HepG2 (cell line): ENCODE measurements at regions not wholly inside any gene's neighbourhood (a gene's known extent, or its start where the extent isn't known, plus 50 kb on each side); places are given as distances from the start of the nearest gene placed in this dataset.

ENCODE experiments used
- ATAC-seq: fragments of 200-7000 bp; cut with Tn5 transposase; 3 replicates; pipeline ENCODE4 v1.9.1; 2020; ENCODE audit warnings: mild to moderate bottlenecking, moderate library complexity
- BruUV-seq: library from RNA; stranded (reverse); fragments of 400-500 nt; replicated peaks from 2 replicates; lab custom pipeline; 2021; lab: Mats Ljungman, UMichigan
- CTCF ChIA-PET: fragments of 300-600 bp; formaldehyde crosslinking; extraction: SDS; loops from one replicate; lab custom pipeline; 2021; ENCODE audit warnings: low total read pairs, inconsistent platforms, low intra/inter-chr PET ratio; lab: Yijun Ruan, JAX
- POLR2A ChIA-PET: fragments of 350-600 bp; sonication (Branson Sonifier 250); formaldehyde crosslinking; loops from one replicate; lab custom pipeline; 2020; ENCODE audit warnings: antibody characterized with exemption, inconsistent platforms; lab: Yijun Ruan, JAX
- DNase-seq: peaks from one replicate; pipeline ENCODE4 v3.0.0-alpha.2; 2015; ENCODE audit warnings: low spot score
- FAIRE-seq: peaks from 3 replicates; lab custom pipeline; 2011; peaks lifted over from hg19 to GRCh38; lab: Jason Lieb, UNC
- H2AFZ ChIP-seq: one replicate; pipeline ENCODE4 v1.6.1; 2011; ENCODE audit warnings: low read length, inconsistent platforms
- H3K27ac ChIP-seq: fragments of 300-600 bp; 3 replicates; pipeline ENCODE4 v1.8.0; 2011; ENCODE audit warnings: mixed run types, mild to moderate bottlenecking, mixed read lengths, low read length, inconsistent platforms; ENCODE audit not compliant: insufficient read depth; ENCODE audit errors: extremely low read length
- H3K27me3 ChIP-seq, 2 experiments: fragments of 200-600 bp in 1 of 2; 2 replicates in 1 of 2; 3 replicates in 1 of 2; pipeline versions ENCODE4 v1.6.0 to v1.8.0; 2011; ENCODE audit warnings: low read length in 2 of 2, mild to moderate bottlenecking in 2 of 2, moderate library complexity in 2 of 2, inconsistent platforms in 1 of 2; ENCODE audit not compliant: insufficient read depth in 2 of 2, control insufficient read depth in 1 of 2
- H3K36me3 ChIP-seq, 2 experiments: fragments of 200-600 bp in 1 of 2; replicated peaks in 1 of 2; 2 replicates in 1 of 2; 3 replicates in 1 of 2; pipeline versions ENCODE4 v1.5.1 to v1.8.0; 2011; ENCODE audit warnings: low read length in 2 of 2, inconsistent platforms in 1 of 2; ENCODE audit not compliant: insufficient read depth in 2 of 2, control insufficient read depth in 1 of 2
- H3K4me1 ChIP-seq: 2 replicates; pipeline ENCODE4 v1.5.1; 2012; ENCODE audit warnings: low read length, inconsistent platforms; ENCODE audit not compliant: insufficient read depth
- H3K4me2 ChIP-seq: 2 replicates; pipeline ENCODE4 v1.6.0; 2011; ENCODE audit warnings: low read depth, low read length, inconsistent platforms
- H3K4me3 ChIP-seq, 3 experiments: fragments of 200-600 bp in 1 of 3; sonication (generic), shearing (Covaris generic) in 1 of 3; replicated peaks in 1 of 3; 2 replicates each; pipeline ENCODE4 v1.5.1; 2011 to 2016; ENCODE audit warnings: low read length in 3 of 3, inconsistent platforms in 2 of 3, low read depth in 2 of 3, mild to moderate bottlenecking in 2 of 3, control low read depth in 1 of 3, mixed read lengths in 1 of 3; ENCODE audit not compliant: insufficient read depth in 1 of 3
- H3K79me2 ChIP-seq: one replicate; pipeline ENCODE4 v1.6.1; 2011; ENCODE audit warnings: low read length, inconsistent platforms; ENCODE audit not compliant: insufficient read depth
- H3K9ac ChIP-seq: 2 replicates; pipeline ENCODE4 v1.6.0; 2011; ENCODE audit warnings: mild to moderate bottlenecking, low read depth, low read length, inconsistent platforms; ENCODE audit not compliant: insufficient read depth
- H3K9me3 ChIP-seq: 2 replicates; pipeline ENCODE4 v1.5.1; 2012; ENCODE audit warnings: mild to moderate bottlenecking, low read length
- H4K20me1 ChIP-seq: 2 replicates; pipeline ENCODE4 v1.6.0; 2011; ENCODE audit warnings: inconsistent platforms, mild to moderate bottlenecking, low read length, moderate library complexity; ENCODE audit not compliant: insufficient read depth
- GABPA ChIP-seq, 2 experiments: IDR thresholded peaks; 2 replicates each; pipeline ENCODE4 v1.6.1; 2011 to 2016; ENCODE audit warnings: low read depth in 2 of 2, low read length in 1 of 2, missing biosample characterization in 1 of 2, missing genetic modification characterization in 1 of 2
- LCORL ChIP-seq, 2 experiments: fragments of 450-650 bp in 1 of 2; sonication (generic) in 1 of 2; formaldehyde crosslinking in 1 of 2; IDR thresholded peaks; 2 replicates each; pipeline versions ENCODE4 v1.5.0 to v1.6.1; 2017 to 2020; ENCODE audit warnings: antibody characterized with exemption in 1 of 2, missing genetic modification reagents in 1 of 2
- MTF2 ChIP-seq: sonication (generic); formaldehyde crosslinking; IDR thresholded peaks from 2 replicates; pipeline ENCODE4 v1.5.0; 2020; ENCODE audit warnings: missing genetic modification reagents, borderline replicate concordance
- NFE2L1 ChIP-seq: sonication (generic); formaldehyde crosslinking; IDR thresholded peaks from 2 replicates; pipeline ENCODE4 v1.4.0; 2020; ENCODE audit warnings: missing genetic modification reagents, mild to moderate bottlenecking, borderline replicate concordance
- NKX3-1 ChIP-seq: sonication (generic); formaldehyde crosslinking; IDR thresholded peaks from 2 replicates; pipeline ENCODE4 v1.5.0; 2020; ENCODE audit warnings: missing genetic modification reagents
- PAF1 ChIP-seq: IDR thresholded peaks from 2 replicates; pipeline ENCODE4 v1.6.1; 2016; ENCODE audit warnings: missing genetic modification reagents, missing compliant biosample characterization
- POLR2AphosphoS2 ChIP-seq: IDR thresholded peaks from 2 replicates; pipeline ENCODE4 v1.6.1; 2011; ENCODE audit warnings: low read depth, low read length, improper control_type of control experiment
- RBFOX2 ChIP-seq: fragments of 200-400 bp; formaldehyde crosslinking; IDR thresholded peaks from 2 replicates; pipeline ENCODE4 v1.6.1; 2017; ENCODE audit warnings: low read depth, mild to moderate bottlenecking, low read length
- RXRA ChIP-seq: sonication (generic); formaldehyde crosslinking; IDR thresholded peaks from 2 replicates; pipeline ENCODE4 v1.5.1; 2020; ENCODE audit warnings: missing genetic modification reagents
- SAP130 ChIP-seq: IDR thresholded peaks from 2 replicates; pipeline ENCODE4 v1.6.1; 2016; ENCODE audit warnings: low read depth
- YEATS2 ChIP-seq: sonication (generic); formaldehyde crosslinking; IDR thresholded peaks from 2 replicates; pipeline ENCODE4 v1.4.0; 2020; ENCODE audit warnings: missing genetic modification reagents, borderline replicate concordance
- ZNF335 ChIP-seq: sonication (generic); formaldehyde crosslinking; IDR thresholded peaks from 2 replicates; pipeline ENCODE4 v1.4.0; 2020; ENCODE audit warnings: missing genetic modification reagents
- ZNF496 ChIP-seq: sonication (generic); formaldehyde crosslinking; IDR thresholded peaks from 2 replicates; pipeline ENCODE4 v1.8.1; 2023; ENCODE audit warnings: mild to moderate bottlenecking, moderate library complexity, missing genetic modification reagents; ENCODE audit not compliant: insufficient replicate concordance
- ZNF572 ChIP-seq: sonication (generic); formaldehyde crosslinking; IDR thresholded peaks from 2 replicates; pipeline ENCODE4 v1.5.1; 2020; ENCODE audit warnings: mild to moderate bottlenecking, missing genetic modification reagents
- WGBS: methylation state at CpG from one replicate; pipeline ENCODE4 v1.1.6; 2017; ENCODE audit warnings: low lambda C conversion rate; 5-methylcytosine and 5-hydroxymethylcytosine counted together
- in situ Hi-C: cut with HindIII; loops from 2 replicates; pipeline ENCODE4 v1.10.0; 2017; ENCODE audit warnings: low pct_unique_long_range_greater_than_20kb; ENCODE audit not compliant: extremely low pct_ligation_motif_present
- intact Hi-C: fragments of 100-400 bp; cut with micrococcal nuclease; formaldehyde crosslinking; loops from one replicate; pipeline ENCODE4 v1.10.0; 2022; ENCODE audit not compliant: unreplicated experiment
- TF ChIP-seq, protein P1 (sequence below): sonication (generic); formaldehyde crosslinking; IDR thresholded peaks from 2 replicates; pipeline ENCODE4 v1.5.0; 2020; ENCODE audit warnings: missing genetic modification reagents, mild to moderate bottlenecking, borderline replicate concordance
- TF ChIP-seq, protein P2 (sequence below): sonication (generic); formaldehyde crosslinking; IDR thresholded peaks from 2 replicates; pipeline ENCODE4 v1.5.0; 2020; ENCODE audit warnings: mild to moderate bottlenecking, missing genetic modification reagents
- TF ChIP-seq, protein P3 (sequence below): sonication (generic); formaldehyde crosslinking; conservative IDR thresholded peaks from 2 replicates; pipeline ENCODE4 v1.4.0; 2020; ENCODE audit warnings: missing genetic modification reagents

DNA sequence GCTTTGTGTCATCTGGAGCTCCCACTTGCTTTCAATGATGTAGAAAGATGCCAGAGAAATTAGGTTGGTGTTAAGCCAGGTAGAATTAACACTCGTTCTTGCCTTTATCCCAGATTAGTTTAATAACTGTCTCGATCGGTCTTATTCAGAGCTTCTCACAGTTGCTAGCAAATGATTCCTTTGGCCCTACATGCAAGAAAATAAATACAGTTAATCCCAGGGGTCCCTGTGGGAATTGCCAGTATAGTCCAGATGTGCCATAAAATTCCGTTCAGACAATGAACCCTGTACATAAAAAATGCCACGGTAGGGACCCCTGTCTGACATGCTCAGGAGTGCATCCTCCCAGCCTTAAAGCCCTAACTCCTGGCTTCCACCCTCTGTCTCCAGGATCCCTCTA, 207.5 kb downstream of the ARHGAP12 start:
- no peak for TF ChIP-seq POLR2AphosphoS2
- TF ChIP-seq ZNF572 (CRISPR knock-in tag), result no peak
- no peak for TF ChIP-seq GABPA (IDR thresholded peaks at IDR 0.05; ENCODE audit: low read depth, low read length)
- TF ChIP-seq GABPA (CRISPR knock-in tag; IDR thresholded peaks at IDR 0.05; ENCODE audit: low read depth), result no peak
- TF ChIP-seq ZNF335, result no peak
- no peak for TF ChIP-seq RXRA (CRISPR knock-in tag)
- TF ChIP-seq SAP130 (CRISPR knock-in tag), result no peak
- TF ChIP-seq RBFOX2, result no peak
- TF ChIP-seq, protein P1, sequence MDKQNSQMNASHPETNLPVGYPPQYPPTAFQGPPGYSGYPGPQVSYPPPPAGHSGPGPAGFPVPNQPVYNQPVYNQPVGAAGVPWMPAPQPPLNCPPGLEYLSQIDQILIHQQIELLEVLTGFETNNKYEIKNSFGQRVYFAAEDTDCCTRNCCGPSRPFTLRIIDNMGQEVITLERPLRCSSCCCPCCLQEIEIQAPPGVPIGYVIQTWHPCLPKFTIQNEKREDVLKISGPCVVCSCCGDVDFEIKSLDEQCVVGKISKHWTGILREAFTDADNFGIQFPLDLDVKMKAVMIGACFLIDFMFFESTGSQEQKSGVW (CRISPR knock-in tag), result no peak
- no peak for TF ChIP-seq NKX3-1 (CRISPR knock-in tag)
- TF ChIP-seq ZNF496 (CRISPR knock-in tag), result no peak
- TF ChIP-seq, protein P2, sequence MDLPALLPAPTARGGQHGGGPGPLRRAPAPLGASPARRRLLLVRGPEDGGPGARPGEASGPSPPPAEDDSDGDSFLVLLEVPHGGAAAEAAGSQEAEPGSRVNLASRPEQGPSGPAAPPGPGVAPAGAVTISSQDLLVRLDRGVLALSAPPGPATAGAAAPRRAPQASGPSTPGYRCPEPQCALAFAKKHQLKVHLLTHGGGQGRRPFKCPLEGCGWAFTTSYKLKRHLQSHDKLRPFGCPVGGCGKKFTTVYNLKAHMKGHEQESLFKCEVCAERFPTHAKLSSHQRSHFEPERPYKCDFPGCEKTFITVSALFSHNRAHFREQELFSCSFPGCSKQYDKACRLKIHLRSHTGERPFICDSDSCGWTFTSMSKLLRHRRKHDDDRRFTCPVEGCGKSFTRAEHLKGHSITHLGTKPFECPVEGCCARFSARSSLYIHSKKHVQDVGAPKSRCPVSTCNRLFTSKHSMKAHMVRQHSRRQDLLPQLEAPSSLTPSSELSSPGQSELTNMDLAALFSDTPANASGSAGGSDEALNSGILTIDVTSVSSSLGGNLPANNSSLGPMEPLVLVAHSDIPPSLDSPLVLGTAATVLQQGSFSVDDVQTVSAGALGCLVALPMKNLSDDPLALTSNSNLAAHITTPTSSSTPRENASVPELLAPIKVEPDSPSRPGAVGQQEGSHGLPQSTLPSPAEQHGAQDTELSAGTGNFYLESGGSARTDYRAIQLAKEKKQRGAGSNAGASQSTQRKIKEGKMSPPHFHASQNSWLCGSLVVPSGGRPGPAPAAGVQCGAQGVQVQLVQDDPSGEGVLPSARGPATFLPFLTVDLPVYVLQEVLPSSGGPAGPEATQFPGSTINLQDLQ (CRISPR knock-in tag), result no peak
- TF ChIP-seq, protein P3, sequence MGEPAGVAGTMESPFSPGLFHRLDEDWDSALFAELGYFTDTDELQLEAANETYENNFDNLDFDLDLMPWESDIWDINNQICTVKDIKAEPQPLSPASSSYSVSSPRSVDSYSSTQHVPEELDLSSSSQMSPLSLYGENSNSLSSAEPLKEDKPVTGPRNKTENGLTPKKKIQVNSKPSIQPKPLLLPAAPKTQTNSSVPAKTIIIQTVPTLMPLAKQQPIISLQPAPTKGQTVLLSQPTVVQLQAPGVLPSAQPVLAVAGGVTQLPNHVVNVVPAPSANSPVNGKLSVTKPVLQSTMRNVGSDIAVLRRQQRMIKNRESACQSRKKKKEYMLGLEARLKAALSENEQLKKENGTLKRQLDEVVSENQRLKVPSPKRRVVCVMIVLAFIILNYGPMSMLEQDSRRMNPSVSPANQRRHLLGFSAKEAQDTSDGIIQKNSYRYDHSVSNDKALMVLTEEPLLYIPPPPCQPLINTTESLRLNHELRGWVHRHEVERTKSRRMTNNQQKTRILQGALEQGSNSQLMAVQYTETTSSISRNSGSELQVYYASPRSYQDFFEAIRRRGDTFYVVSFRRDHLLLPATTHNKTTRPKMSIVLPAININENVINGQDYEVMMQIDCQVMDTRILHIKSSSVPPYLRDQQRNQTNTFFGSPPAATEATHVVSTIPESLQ, result no peak
- no peak for TF ChIP-seq YEATS2 (CRISPR knock-in tag)
- no peak for TF ChIP-seq MTF2 (CRISPR knock-in tag)
- no peak for TF ChIP-seq LCORL (IDR thresholded peaks at IDR 0.05)
- no peak for TF ChIP-seq LCORL (CRISPR knock-in tag; IDR thresholded peaks at IDR 0.05)
- TF ChIP-seq PAF1 (CRISPR knock-in tag), result no peak
- no peak for TF ChIP-seq NFE2L1 (CRISPR knock-in tag)
- Histone ChIP-seq H3K27me3 (no peaks in the 10 kb centered on the region; a peak in 1 of 5 replicates), H3K9me3 (no peaks in the 10 kb centered on the region), H3K27ac (no peak overlapping the region), H3K9ac (no peak overlapping the region), H3K4me3 (no peak overlapping the region), H3K36me3 (no peaks in the 10 kb centered on the region), H4K20me1 (no peaks in the 10 kb centered on the region), H3K4me2 (no peak overlapping the region), H3K79me2 (no peaks in the 10 kb centered on the region), H2AFZ (no peak overlapping the region), H3K4me1 (no peaks in the 10 kb centered on the region)
- in situ Hi-C loops (no loop called here), intact Hi-C loops (no loop called here)
- POLR2A ChIA-PET, result no interaction called here
- WGBS, result 35% methylated on average over 5 of the region's 5 CpGs
- no peak for ATAC-seq
- no peak for DNase-seq
- BruUV-seq, result no TSS peak
- FAIRE-seq, result no peak
- CTCF ChIA-PET, result no interaction called here
